ENCODE measurements at regions not wholly inside any gene's neighbourhood (a gene's known extent, or its start where the extent isn't known, plus 50 kb on each side); places are given as distances from the start of the nearest gene placed in this dataset.

DNA sequence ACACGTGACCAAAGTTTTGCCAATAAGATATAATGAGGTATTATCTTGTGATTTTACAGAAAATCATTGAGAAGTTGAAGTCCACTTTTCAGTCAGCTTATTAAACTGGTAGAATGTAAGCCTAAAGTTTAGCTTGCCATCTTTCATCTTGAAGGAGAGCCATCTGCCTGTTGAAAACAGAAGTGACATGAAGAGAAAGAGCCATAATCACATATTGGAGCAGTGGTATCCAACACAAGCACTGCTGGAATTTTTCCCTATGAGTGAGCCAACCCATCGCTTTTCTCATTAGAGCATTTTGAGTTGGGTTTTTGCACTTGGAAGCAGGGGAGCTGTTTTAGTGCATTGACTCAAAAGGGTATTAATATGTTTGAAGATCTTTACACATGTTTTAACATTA lies 117.6 kb upstream of the FERD3L start (continued):
- TF ChIP-seq HDAC2 (IDR thresholded peaks at IDR 0.05): no peak
- no peak for TF ChIP-seq NFE2L2 (conservative IDR thresholded peaks at IDR 0.05; ENCODE audit: low read length)
- TF ChIP-seq, protein P1, sequence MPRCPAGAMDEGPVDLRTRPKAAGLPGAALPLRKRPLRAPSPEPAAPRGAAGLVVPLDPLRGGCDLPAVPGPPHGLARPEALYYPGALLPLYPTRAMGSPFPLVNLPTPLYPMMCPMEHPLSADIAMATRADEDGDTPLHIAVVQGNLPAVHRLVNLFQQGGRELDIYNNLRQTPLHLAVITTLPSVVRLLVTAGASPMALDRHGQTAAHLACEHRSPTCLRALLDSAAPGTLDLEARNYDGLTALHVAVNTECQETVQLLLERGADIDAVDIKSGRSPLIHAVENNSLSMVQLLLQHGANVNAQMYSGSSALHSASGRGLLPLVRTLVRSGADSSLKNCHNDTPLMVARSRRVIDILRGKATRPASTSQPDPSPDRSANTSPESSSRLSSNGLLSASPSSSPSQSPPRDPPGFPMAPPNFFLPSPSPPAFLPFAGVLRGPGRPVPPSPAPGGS (IDR thresholded peaks at IDR 0.05): no peak

DNA sequence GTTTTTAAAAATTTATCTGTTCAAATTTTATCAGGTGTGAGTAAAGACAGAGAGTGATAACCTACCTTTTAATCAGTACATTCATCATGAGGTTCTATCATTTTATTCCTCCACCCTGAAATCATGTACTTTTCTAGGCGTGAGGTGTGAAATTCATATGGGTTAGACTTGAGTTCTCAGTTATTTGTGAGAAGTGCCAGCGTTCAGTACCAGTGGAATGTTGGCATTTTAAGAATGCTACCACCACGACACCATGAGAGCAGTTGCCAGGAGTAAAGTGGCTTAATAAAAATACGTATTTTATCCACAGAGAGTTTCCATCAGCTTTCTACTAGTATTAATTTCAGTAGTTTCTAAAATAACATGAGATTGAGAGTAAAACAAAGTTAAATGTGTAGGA lies 104.1 kb upstream of the FERD3L start:
- POLR2A ChIA-PET: no interaction called here
- no peak overlapping the region for H3K27ac ChIP-seq
- H3K4me1 ChIP-seq: no peaks in the 10 kb centered on the region
- DNase-seq (ENCODE audit: low read depth in 1 of 2, low spot score in 1 of 2): no peak
- 11% methylated on average over 4 of the region's 4 CpGs for WGBS (ENCODE audit: missing lambda C conversion rate)
- H3K4me2 ChIP-seq: no peak overlapping the region
- TF ChIP-seq RNF2 (IDR thresholded peaks at IDR 0.05; ENCODE audit: borderline replicate concordance, low read depth) (no peak), MAZ (IDR thresholded peaks at IDR 0.05; ENCODE audit: borderline replicate concordance, low read depth, low read length) (no peak), PHF8 (IDR thresholded peaks at IDR 0.05; ENCODE audit: borderline replicate concordance, low read depth) (no peak), CBX2 (IDR thresholded peaks at IDR 0.05; ENCODE audit: borderline replicate concordance, low read depth) (no peak), CHD2 (IDR thresholded peaks at IDR 0.05; ENCODE audit: low read length, partially characterized antibody) (no peak), SREBF2 (IDR thresholded peaks at IDR 0.05) (no peak), FOXS1 (CRISPR knock-in tag; IDR thresholded peaks at IDR 0.05) (no peak), BHLHE40 (IDR thresholded peaks at IDR 0.05; ENCODE audit: low read depth, low read length) (no peak), MAFK (IDR thresholded peaks at IDR 0.05; ENCODE audit: partially characterized antibody) (no peak), ZFP36 (IDR thresholded peaks at IDR 0.05; ENCODE audit: borderline replicate concordance, partially characterized antibody) (no peak)
- ATAC-seq: no peak
- no peaks in the 10 kb centered on the region for H3K9me3 ChIP-seq
- CTCF ChIA-PET: no interaction called here
- no peak for FAIRE-seq
- H3K4me3 ChIP-seq: no peak overlapping the region

DNA sequence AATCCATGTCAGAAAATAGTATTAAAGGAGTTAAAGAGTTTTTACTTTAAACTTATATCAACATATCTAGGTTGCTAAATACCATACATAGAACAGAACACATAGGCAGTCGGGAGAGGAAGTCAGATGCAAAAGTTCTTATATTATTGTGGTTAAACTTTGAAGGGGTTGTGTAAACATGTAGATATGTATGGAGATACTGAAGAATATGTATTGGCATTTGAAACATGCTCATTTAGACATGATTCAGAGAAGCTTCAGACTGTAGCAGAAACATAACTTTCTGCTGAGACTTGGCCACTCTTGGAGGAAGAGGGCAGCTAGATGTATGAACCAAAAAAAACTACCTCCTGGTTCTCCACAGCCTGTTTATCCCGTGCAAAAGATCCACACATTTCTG lies 103.5 kb upstream of the FERD3L start:
- ChIA-PET POLR2A (no interaction called here), CTCF (no interaction called here)
- no peaks in the 10 kb centered on the region for H3K4me1 ChIP-seq
- FAIRE-seq: no peak
- H3K27ac ChIP-seq: no peak overlapping the region
- TF ChIP-seq BHLHE40 (IDR thresholded peaks at IDR 0.05; ENCODE audit: low read depth, low read length): no peak
- TF ChIP-seq, protein P2, sequence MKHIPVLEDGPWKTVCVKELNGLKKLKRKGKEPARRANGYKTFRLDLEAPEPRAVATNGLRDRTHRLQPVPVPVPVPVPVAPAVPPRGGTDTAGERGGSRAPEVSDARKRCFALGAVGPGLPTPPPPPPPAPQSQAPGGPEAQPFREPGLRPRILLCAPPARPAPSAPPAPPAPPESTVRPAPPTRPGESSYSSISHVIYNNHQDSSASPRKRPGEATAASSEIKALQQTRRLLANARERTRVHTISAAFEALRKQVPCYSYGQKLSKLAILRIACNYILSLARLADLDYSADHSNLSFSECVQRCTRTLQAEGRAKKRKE (CRISPR knock-in tag; IDR thresholded peaks at IDR 0.05; ENCODE audit: low read depth): no peak
- TF ChIP-seq, protein P3, sequence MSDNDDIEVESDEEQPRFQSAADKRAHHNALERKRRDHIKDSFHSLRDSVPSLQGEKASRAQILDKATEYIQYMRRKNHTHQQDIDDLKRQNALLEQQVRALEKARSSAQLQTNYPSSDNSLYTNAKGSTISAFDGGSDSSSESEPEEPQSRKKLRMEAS (IDR thresholded peaks at IDR 0.05): no peak
- TF ChIP-seq NFE2L2 (conservative IDR thresholded peaks at IDR 0.05; ENCODE audit: low read length): no peak
- no peak for TF ChIP-seq CBX8 (IDR thresholded peaks at IDR 0.05)
- DNase-seq (ENCODE audit: low read depth in 1 of 2, low spot score in 1 of 2): no peak
- H3K9me3 ChIP-seq: no peaks in the 10 kb centered on the region
- no peak overlapping the region for H3K4me3 ChIP-seq
- no peak for ATAC-seq
- WGBS (ENCODE audit: missing lambda C conversion rate): 11% methylated on average over 2 of the region's 2 CpGs
- no peak overlapping the region for H3K4me2 ChIP-seq

DNA sequence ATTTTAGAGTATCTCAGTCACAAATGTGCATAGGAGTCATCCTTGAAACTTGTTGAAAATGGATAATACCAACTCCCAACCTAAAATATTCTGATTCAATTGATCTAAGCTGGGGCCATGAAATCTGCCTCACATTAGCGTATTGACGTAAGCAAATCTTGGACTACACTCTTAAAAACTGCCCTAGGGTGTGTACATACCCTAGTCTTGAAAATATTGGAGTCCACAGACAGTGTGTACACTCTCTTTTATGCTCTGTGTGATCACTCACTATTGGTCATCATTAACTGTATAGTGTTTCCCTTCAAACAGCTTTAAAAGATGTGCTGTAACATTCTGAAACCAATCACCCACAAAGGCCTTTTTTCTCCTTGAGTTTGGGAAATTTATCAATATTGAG lies 102.9 kb upstream of the FERD3L start:
- H3K4me3 ChIP-seq: no peak overlapping the region
- no peak for ATAC-seq
- no peak for DNase-seq (ENCODE audit: low read depth in 1 of 2, low spot score in 1 of 2)
- H3K27ac ChIP-seq: no peak overlapping the region
- no peaks in the 10 kb centered on the region for H3K9me3 ChIP-seq
- ChIA-PET POLR2A (no interaction called here), CTCF (no interaction called here)
- TF ChIP-seq GATA3 (IDR thresholded peaks at IDR 0.05; ENCODE audit: borderline replicate concordance) (no peak), RARB (CRISPR knock-in tag; IDR thresholded peaks at IDR 0.05) (no peak), POLR2A (IDR thresholded peaks at IDR 0.05; ENCODE audit: low read length) (no peak), CBX8 (IDR thresholded peaks at IDR 0.05) (no peak), ESRRA (IDR thresholded peaks at IDR 0.05; ENCODE audit: borderline replicate concordance, low read length) (no peak), KDM5A (IDR thresholded peaks at IDR 0.05) (no peak), HOXB5 (CRISPR knock-in tag; IDR thresholded peaks at IDR 0.05) (no peak), HOXA7 (CRISPR knock-in tag; IDR thresholded peaks at IDR 0.05) (no peak)
- TF ChIP-seq, protein P4, sequence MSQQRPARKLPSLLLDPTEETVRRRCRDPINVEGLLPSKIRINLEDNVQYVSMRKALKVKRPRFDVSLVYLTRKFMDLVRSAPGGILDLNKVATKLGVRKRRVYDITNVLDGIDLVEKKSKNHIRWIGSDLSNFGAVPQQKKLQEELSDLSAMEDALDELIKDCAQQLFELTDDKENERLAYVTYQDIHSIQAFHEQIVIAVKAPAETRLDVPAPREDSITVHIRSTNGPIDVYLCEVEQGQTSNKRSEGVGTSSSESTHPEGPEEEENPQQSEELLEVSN (IDR thresholded peaks at IDR 0.05; ENCODE audit: borderline replicate concordance, low read depth): no peak
- H3K4me2 ChIP-seq: no peak overlapping the region
- 49% methylated on average over 2 of the region's 2 CpGs for WGBS (ENCODE audit: missing lambda C conversion rate)
- FAIRE-seq: no peak
- no peaks in the 10 kb centered on the region for H3K4me1 ChIP-seq

All from A549 (cell line).